Common myeloid progenitor, CD34-positive (primary cell): ENCODE measurements at regions not wholly inside any gene's neighbourhood (a gene's known extent, or its start where the extent isn't known, plus 50 kb on each side); places are given as distances from the start of the nearest gene placed in this dataset.

Experiments
- CTCF ChIA-PET: fragments of 350-600 bp; sonication (Branson Sonifier 250); formaldehyde crosslinking; loops from one replicate; lab custom pipeline; 2021; ENCODE audit warnings: antibody characterized with exemption; lab: Charles Lee
- POLR2A ChIA-PET: fragments of 350-600 bp; sonication (Branson Sonifier 250); formaldehyde crosslinking; loops from one replicate; lab custom pipeline; 2021; ENCODE audit warnings: antibody characterized with exemption; lab: Charles Lee
- DNase-seq, 3 donors: peaks; one replicate each; pipeline versions ENCODE4 v3.0.0 to v3.0.0-alpha.2; 2013
- H3K27ac ChIP-seq, 2 experiments: 1 replicate in 1 of 2; 2 replicates in 1 of 2; pipeline ENCODE4 v1.7.0; 2013; ENCODE audit warnings: inconsistent platforms in 2 of 2, low read length in 2 of 2, mild to moderate bottlenecking in 2 of 2, low read depth in 1 of 2, moderate library complexity in 1 of 2; ENCODE audit not compliant: severe bottlenecking in 2 of 2, insufficient read depth in 1 of 2, poor library complexity in 1 of 2
- H3K27me3 ChIP-seq, 5 experiments: replicated peaks in 2 of 5; 1 replicate in 3 of 5; 2 replicates in 2 of 5; pipeline versions ENCODE4 v1.6.1 to v1.7.0; 2013; ENCODE audit warnings: low read length in 4 of 5, mild to moderate bottlenecking in 2 of 5, moderate library complexity in 2 of 5, inconsistent platforms in 1 of 5; ENCODE audit not compliant: insufficient read depth in 5 of 5, control insufficient read depth in 4 of 5
- H3K36me3 ChIP-seq, 4 experiments: 1 replicate in 2 of 4; 2 replicates in 2 of 4; pipeline versions ENCODE4 v1.6.1 to v1.7.0; 2013; ENCODE audit warnings: low read length in 3 of 4, control low read depth in 1 of 4, mild to moderate bottlenecking in 1 of 4; ENCODE audit not compliant: control insufficient read depth in 4 of 4, insufficient read depth in 4 of 4
- H3K4me1 ChIP-seq, 4 experiments: 1 replicate in 3 of 4; 2 replicates in 1 of 4; pipeline versions ENCODE4 v1.6.1 to v1.7.1; 2013; ENCODE audit warnings: low read length in 3 of 4, mild to moderate bottlenecking in 3 of 4, control low read depth in 1 of 4, inconsistent platforms in 1 of 4, moderate library complexity in 1 of 4; ENCODE audit not compliant: control insufficient read depth in 4 of 4, insufficient read depth in 4 of 4; ENCODE audit errors: control extremely low read depth in 1 of 4
- H3K4me3 ChIP-seq, 7 experiments: 1 replicate in 4 of 7; 2 replicates in 3 of 7; pipeline versions ENCODE4 v1.5.1 to v1.7.0; 2013; ENCODE audit warnings: mild to moderate bottlenecking in 7 of 7, low read length in 6 of 7, moderate library complexity in 6 of 7, inconsistent platforms in 2 of 7, low read depth in 2 of 7, control low read depth in 1 of 7; ENCODE audit not compliant: insufficient read depth in 4 of 7, control insufficient read depth in 1 of 7; ENCODE audit errors: extremely low read depth in 1 of 7
- H3K9me3 ChIP-seq, 5 experiments: 1 replicate in 4 of 5; 2 replicates in 1 of 5; pipeline versions ENCODE4 v1.6.1 to v1.7.1; 2013; ENCODE audit warnings: low read length in 4 of 5, mild to moderate bottlenecking in 2 of 5, inconsistent platforms in 1 of 5, low read depth in 1 of 5, moderate library complexity in 1 of 5; ENCODE audit not compliant: control insufficient read depth in 4 of 5, insufficient read depth in 2 of 5; ENCODE audit errors: control extremely low read depth in 1 of 5
- WGBS: methylation state at CpG from one replicate; pipeline ENCODE4 v1.1.5; 2013; ENCODE audit not compliant: insufficient coverage; 5-methylcytosine and 5-hydroxymethylcytosine counted together

- Histone ChIP-seq H3K36me3 (no peaks in the 10 kb centered on the region), H3K27me3 (no peaks in the 10 kb centered on the region), H3K9me3 (no peaks in the 10 kb centered on the region), H3K27ac (no peak overlapping the region), H3K4me1 (no peaks in the 10 kb centered on the region), H3K4me3 (no peak overlapping the region)
- ChIA-PET POLR2A (no interaction called here), CTCF (no interaction called here)
- 100% methylated on average over 4 of the region's 5 CpGs for WGBS
- no peak for DNase-seq
These were observed 361.8 kb upstream of the UBE2E3 start for GRCh38 chr2:180618570-180618969.

GRCh38 chr2:180614776-180615175 lies 365.6 kb upstream of the UBE2E3 start:
- no peaks in the 10 kb centered on the region for H3K4me1 ChIP-seq
- CTCF ChIA-PET = interaction anchor here (1.1 kb wide), 1 partner anchor 219 kb away, joined by 3 read pairs; no protein-coding TSS in a partner anchor
- no peak for DNase-seq
- 80% methylated on average over 1 of the region's 2 CpGs for WGBS
- POLR2A ChIA-PET = no interaction called here
- no peaks in the 10 kb centered on the region for H3K27me3 ChIP-seq
- no peak overlapping the region for H3K4me3 ChIP-seq
- H3K27ac ChIP-seq = no peak overlapping the region
- no peaks in the 10 kb centered on the region for H3K9me3 ChIP-seq
- H3K36me3 ChIP-seq = no peaks in the 10 kb centered on the region

- H3K4me3 ChIP-seq = no peak overlapping the region
- H3K36me3 ChIP-seq = no peaks in the 10 kb centered on the region
- ChIA-PET CTCF (no interaction called here), POLR2A (no interaction called here)
- no peak overlapping the region for H3K27ac ChIP-seq
- H3K9me3 ChIP-seq = no peaks in the 10 kb centered on the region
- DNase-seq = no peak
- no peaks in the 10 kb centered on the region for H3K27me3 ChIP-seq
- 94% methylated on average over 2 of the region's 3 CpGs for WGBS
- no peaks in the 10 kb centered on the region for H3K4me1 ChIP-seq
These were observed 370.6 kb upstream of the UBE2E3 start for GRCh38 chr2:180609626-180610340.

- ChIA-PET CTCF (no interaction called here), POLR2A (no interaction called here)
- H3K27me3 ChIP-seq = no peaks in the 10 kb centered on the region
- no peak overlapping the region for H3K27ac ChIP-seq
- 83% methylated on average over 1 of the region's 4 CpGs for WGBS
- H3K4me3 ChIP-seq = no peak overlapping the region
- H3K4me1 ChIP-seq = no peaks in the 10 kb centered on the region
- DNase-seq = no peak
- no peaks in the 10 kb centered on the region for H3K36me3 ChIP-seq
- no peaks in the 10 kb centered on the region for H3K9me3 ChIP-seq
These were observed 372.8 kb upstream of the UBE2E3 start for GRCh38 chr2:180607514-180608049.

- no peaks in the 10 kb centered on the region for H3K36me3 ChIP-seq
- peak in 2 of 3 donors; percentile 28 to 31 for DNase-seq
- no peaks in the 10 kb centered on the region for H3K27me3 ChIP-seq
- no peaks in the 10 kb centered on the region for H3K9me3 ChIP-seq
- ChIA-PET CTCF (no interaction called here), POLR2A (no interaction called here)
- no peaks in the 10 kb centered on the region for H3K4me1 ChIP-seq
- H3K27ac ChIP-seq = no peak overlapping the region
- H3K4me3 ChIP-seq = no peak overlapping the region
- WGBS = 58% methylated on average over 4 of the region's 4 CpGs
These were observed 376.3 kb upstream of the UBE2E3 start for GRCh38 chr2:180604077-180604476.

- Histone ChIP-seq H3K9me3 (no peaks in the 10 kb centered on the region), H3K27me3 (no peaks in the 10 kb centered on the region), H3K4me3 (no peak overlapping the region), H3K4me1 (no peaks in the 10 kb centered on the region), H3K36me3 (no peaks in the 10 kb centered on the region), H3K27ac (no peak overlapping the region)
- no CpG with 5 or more reads among the region's 1 CpG for WGBS
- CTCF ChIA-PET = interaction anchor here (1.6 kb wide), 1 partner anchor 458 kb away, joined by 3 read pairs; no protein-coding TSS in a partner anchor
- no peak for DNase-seq
- POLR2A ChIA-PET = interaction anchor here (0.6 kb wide), 1 partner anchor 81 kb away, joined by 3 read pairs; no protein-coding TSS in a partner anchor
These were observed 379.4 kb upstream of the UBE2E3 start for GRCh38 chr2:180601016-180601415.

GRCh38 chr2:180599804-180600203 lies 380.6 kb upstream of the UBE2E3 start:
- ChIA-PET POLR2A (no interaction called here), CTCF (no interaction called here)
- H3K9me3 ChIP-seq = no peaks in the 10 kb centered on the region
- WGBS = 93% methylated on average over 3 of the region's 4 CpGs
- no peak overlapping the region for H3K4me3 ChIP-seq
- no peaks in the 10 kb centered on the region for H3K4me1 ChIP-seq
- no peak overlapping the region for H3K27ac ChIP-seq
- H3K27me3 ChIP-seq = no peaks in the 10 kb centered on the region
- H3K36me3 ChIP-seq = no peaks in the 10 kb centered on the region
- DNase-seq = no peak
